Activated naive CD8-positive, alpha-beta T cell treated with anti-CD3 and anti-CD28 coated beads, Interleukin-2, amount 10 ng/mL, durations not matched to agents 7 days and 5 days (primary cell): ENCODE measurements at regions not wholly inside any gene's neighbourhood (a gene's known extent, or its start where the extent isn't known, plus 50 kb on each side); places are given as distances from the start of the nearest gene placed in this dataset.

ENCODE experiments used
- ATAC-seq: fragments of 150-1000 bp; cut with Tn5 transposase; one replicate; pipeline ENCODE4 v1.10.0; 2021; ENCODE audit warnings: low read depth, moderate library complexity
- POLR2A ChIA-PET: fragments of 350-600 bp; sonication (Branson Sonifier 250); formaldehyde crosslinking; loops from one replicate; lab custom pipeline; 2021; ENCODE audit warnings: antibody characterized with exemption; lab: Charles Lee
- DNase-seq: peaks from one replicate; pipeline ENCODE4 v3.0.0; 2021
- H3K27ac Mint-ChIP-seq: one replicate; pipeline ENCODE4 v1.8.0; 2022; ENCODE audit warnings: mild to moderate bottlenecking, mixed read lengths
- H3K27me3 Mint-ChIP-seq: one replicate; pipeline ENCODE4 v1.8.0; 2022; ENCODE audit warnings: mild to moderate bottlenecking, moderate library complexity, mixed read lengths
- H3K36me3 Mint-ChIP-seq: one replicate; pipeline ENCODE4 v1.8.0; 2021; ENCODE audit warnings: mild to moderate bottlenecking, mixed read lengths
- H3K4me1 Mint-ChIP-seq: one replicate; pipeline ENCODE4 v1.8.0; 2021; ENCODE audit warnings: mixed read lengths
- H3K4me3 Mint-ChIP-seq: one replicate; pipeline ENCODE4 v1.8.0; 2022; ENCODE audit warnings: mild to moderate bottlenecking, moderate library complexity, mixed read lengths
- H3K9me3 Mint-ChIP-seq: one replicate; pipeline ENCODE4 v1.8.0; 2021; ENCODE audit warnings: mixed read lengths

- no peak for DNase-seq
- no peaks in the 10 kb centered on the region for H3K27me3 Mint-ChIP-seq
- no peak overlapping the region for H3K27ac Mint-ChIP-seq
- POLR2A ChIA-PET = no interaction called here
- H3K9me3 Mint-ChIP-seq = peaks cover 3% of the 10 kb centered on the region
- no peak overlapping the region for H3K4me3 Mint-ChIP-seq
- H3K4me1 Mint-ChIP-seq = no peaks in the 10 kb centered on the region
- ATAC-seq = no peak
- no peaks in the 10 kb centered on the region for H3K36me3 Mint-ChIP-seq
Measured at GRCh38 chr18:73214970-73215369, 347.2 kb upstream of the NETO1 start.

GRCh38 chr18:73212442-73212841 is 344.7 kb upstream of the NETO1 start:
- no peak for ATAC-seq
- Mint-ChIP-seq H3K4me3 (no peak overlapping the region), H3K27ac (no peak overlapping the region), H3K4me1 (no peaks in the 10 kb centered on the region), H3K36me3 (no peaks in the 10 kb centered on the region), H3K27me3 (no peaks in the 10 kb centered on the region), H3K9me3 (peaks cover 1% of the 10 kb centered on the region)
- POLR2A ChIA-PET = no interaction called here
- DNase-seq = no peak

- POLR2A ChIA-PET = no interaction called here
- no peak overlapping the region for H3K27ac Mint-ChIP-seq
- ATAC-seq = no peak
- no peaks in the 10 kb centered on the region for H3K9me3 Mint-ChIP-seq
- H3K4me1 Mint-ChIP-seq = no peaks in the 10 kb centered on the region
- no peaks in the 10 kb centered on the region for H3K27me3 Mint-ChIP-seq
- H3K4me3 Mint-ChIP-seq = no peak overlapping the region
- DNase-seq = no peak
- no peaks in the 10 kb centered on the region for H3K36me3 Mint-ChIP-seq
Measured at GRCh38 chr18:73201940-73202339, 334.2 kb upstream of the NETO1 start.

DNA sequence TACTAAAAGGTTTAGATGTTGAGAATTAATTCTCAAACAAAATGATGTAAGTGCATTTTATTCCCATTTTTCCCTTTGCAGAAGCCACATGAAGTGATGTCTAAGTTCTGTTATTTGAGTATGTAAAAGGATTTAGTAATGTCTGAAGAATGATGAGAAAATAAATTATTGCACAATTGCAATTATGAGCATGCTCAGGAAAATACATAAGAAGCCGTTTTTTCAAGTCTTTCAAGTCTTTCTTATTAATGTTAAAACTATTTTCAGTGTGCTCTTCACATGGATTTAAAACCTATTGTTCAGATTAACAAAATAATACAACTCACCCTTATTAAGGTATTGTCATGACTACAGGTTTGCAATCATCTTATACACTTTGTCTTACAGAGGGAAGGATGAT is 331.4 kb upstream of the NETO1 start:
- Mint-ChIP-seq H3K27ac (no peak overlapping the region), H3K4me3 (no peak overlapping the region), H3K27me3 (no peaks in the 10 kb centered on the region), H3K9me3 (no peaks in the 10 kb centered on the region), H3K36me3 (no peaks in the 10 kb centered on the region), H3K4me1 (no peaks in the 10 kb centered on the region)
- POLR2A ChIA-PET = no interaction called here
- DNase-seq (no peak), ATAC-seq (no peak)

DNA sequence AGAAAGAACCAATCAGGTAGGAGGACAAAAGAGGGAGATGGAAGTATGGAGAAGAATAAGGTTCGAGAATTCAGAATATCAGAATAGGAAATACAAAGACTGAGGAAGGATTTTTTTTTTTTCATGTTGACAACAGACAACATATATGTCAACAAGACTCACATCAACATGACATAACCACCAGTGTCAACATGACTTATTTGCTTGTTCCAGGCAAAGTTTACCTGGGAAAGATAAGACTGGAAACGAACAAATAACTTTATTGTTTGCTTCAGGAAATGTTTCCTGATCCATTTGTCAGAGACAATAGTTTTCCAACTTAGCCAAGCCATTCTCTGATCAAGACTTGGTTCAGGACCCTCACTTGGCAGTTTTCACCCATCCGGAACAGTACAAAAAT is 321.9 kb upstream of the NETO1 start:
- Mint-ChIP-seq H3K4me3 (no peak overlapping the region), H3K36me3 (no peaks in the 10 kb centered on the region), H3K4me1 (no peaks in the 10 kb centered on the region), H3K27ac (no peak overlapping the region), H3K27me3 (no peaks in the 10 kb centered on the region), H3K9me3 (no peaks in the 10 kb centered on the region)
- DNase-seq = no peak
- POLR2A ChIA-PET = no interaction called here
- no peak for ATAC-seq

GRCh38 chr18:73168236-73168635 is 300.4 kb upstream of the NETO1 start:
- no peaks in the 10 kb centered on the region for H3K4me1 Mint-ChIP-seq
- DNase-seq = no peak
- ATAC-seq = no peak
- H3K27ac Mint-ChIP-seq = no peak overlapping the region
- no peaks in the 10 kb centered on the region for H3K27me3 Mint-ChIP-seq
- no peaks in the 10 kb centered on the region for H3K36me3 Mint-ChIP-seq
- H3K9me3 Mint-ChIP-seq = peaks cover 1% of the 10 kb centered on the region
- POLR2A ChIA-PET = no interaction called here
- H3K4me3 Mint-ChIP-seq = no peak overlapping the region

GRCh38 chr18:73164430-73164829 is 296.6 kb upstream of the NETO1 start:
- ATAC-seq (no peak), DNase-seq (no peak)
- peaks cover 1% of the 10 kb centered on the region for H3K9me3 Mint-ChIP-seq
- H3K27me3 Mint-ChIP-seq = no peaks in the 10 kb centered on the region
- H3K4me1 Mint-ChIP-seq = no peaks in the 10 kb centered on the region
- no peaks in the 10 kb centered on the region for H3K36me3 Mint-ChIP-seq
- POLR2A ChIA-PET = no interaction called here
- no peak overlapping the region for H3K27ac Mint-ChIP-seq
- H3K4me3 Mint-ChIP-seq = no peak overlapping the region

- ATAC-seq = no peak
- no peak for DNase-seq
- POLR2A ChIA-PET = no interaction called here
- no peaks in the 10 kb centered on the region for H3K36me3 Mint-ChIP-seq
- no peaks in the 10 kb centered on the region for H3K27me3 Mint-ChIP-seq
- H3K4me1 Mint-ChIP-seq = no peaks in the 10 kb centered on the region
- H3K9me3 Mint-ChIP-seq = peaks cover 1% of the 10 kb centered on the region
- H3K27ac Mint-ChIP-seq = no peak overlapping the region
- no peak overlapping the region for H3K4me3 Mint-ChIP-seq
Measured at GRCh38 chr18:73163236-73163635, 295.4 kb upstream of the NETO1 start.

DNA sequence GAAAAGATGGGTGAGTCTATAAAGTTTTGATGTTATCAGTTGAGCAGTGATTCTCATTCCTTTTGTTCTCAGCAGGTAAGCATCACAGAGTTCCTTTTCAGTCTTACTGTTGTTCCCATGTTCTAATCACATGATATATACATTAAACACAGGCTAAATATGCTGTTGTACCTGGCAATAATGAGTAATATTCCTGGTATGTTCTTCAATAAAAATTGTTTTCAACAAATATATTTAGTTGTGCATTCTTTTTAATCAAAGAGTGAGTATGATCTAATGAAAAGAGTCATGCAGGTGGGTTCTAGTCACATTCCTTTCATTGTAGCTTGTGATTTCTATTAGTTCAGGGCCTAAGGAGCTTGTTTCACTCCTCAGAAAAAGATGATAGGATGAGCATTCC is 288.3 kb upstream of the NETO1 start:
- H3K27ac Mint-ChIP-seq = no peak overlapping the region
- H3K36me3 Mint-ChIP-seq = no peaks in the 10 kb centered on the region
- H3K9me3 Mint-ChIP-seq = no peaks in the 10 kb centered on the region
- DNase-seq = no peak
- POLR2A ChIA-PET = no interaction called here
- H3K27me3 Mint-ChIP-seq = no peaks in the 10 kb centered on the region
- no peaks in the 10 kb centered on the region for H3K4me1 Mint-ChIP-seq
- no peak overlapping the region for H3K4me3 Mint-ChIP-seq
- ATAC-seq = no peak

GRCh38 chr18:73153271-73153670 is 285.5 kb upstream of the NETO1 start:
- H3K27me3 Mint-ChIP-seq = no peaks in the 10 kb centered on the region
- H3K27ac Mint-ChIP-seq = no peak overlapping the region
- H3K4me1 Mint-ChIP-seq = no peaks in the 10 kb centered on the region
- H3K4me3 Mint-ChIP-seq = no peak overlapping the region
- no peak for DNase-seq
- H3K36me3 Mint-ChIP-seq = no peaks in the 10 kb centered on the region
- ATAC-seq = no peak
- H3K9me3 Mint-ChIP-seq = no peaks in the 10 kb centered on the region
- POLR2A ChIA-PET = no interaction called here

DNA sequence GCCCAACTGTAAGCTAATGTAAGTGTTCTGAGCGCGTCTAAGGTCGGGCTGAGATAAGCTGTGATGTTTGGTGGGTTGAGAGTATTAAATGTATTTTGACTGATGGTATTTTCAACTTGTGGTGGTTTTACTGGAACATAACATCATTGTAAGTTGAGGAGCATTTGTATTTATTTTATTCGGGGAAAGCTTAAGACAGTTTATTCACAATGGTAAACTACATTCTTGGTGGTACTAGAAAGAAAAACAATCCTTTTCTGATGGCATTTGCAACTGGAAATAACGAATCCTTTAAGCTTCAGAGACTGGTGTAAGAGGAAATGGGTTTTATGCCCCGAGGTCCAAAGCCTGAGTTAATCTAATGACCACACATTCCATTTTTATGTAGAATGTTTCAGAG is 283.3 kb upstream of the NETO1 start:
- H3K36me3 Mint-ChIP-seq = no peaks in the 10 kb centered on the region
- no peak overlapping the region for H3K4me3 Mint-ChIP-seq
- ATAC-seq (no peak), DNase-seq (no peak)
- no peaks in the 10 kb centered on the region for H3K9me3 Mint-ChIP-seq
- no peak overlapping the region for H3K27ac Mint-ChIP-seq
- H3K4me1 Mint-ChIP-seq = no peaks in the 10 kb centered on the region
- POLR2A ChIA-PET = no interaction called here
- no peaks in the 10 kb centered on the region for H3K27me3 Mint-ChIP-seq

GRCh38 chr18:73150199-73150598 is 282.4 kb upstream of the NETO1 start:
- POLR2A ChIA-PET = no interaction called here
- H3K4me1 Mint-ChIP-seq = no peaks in the 10 kb centered on the region
- H3K27ac Mint-ChIP-seq = no peak overlapping the region
- no peaks in the 10 kb centered on the region for H3K36me3 Mint-ChIP-seq
- no peaks in the 10 kb centered on the region for H3K27me3 Mint-ChIP-seq
- DNase-seq = no peak
- ATAC-seq = no peak
- H3K9me3 Mint-ChIP-seq = no peaks in the 10 kb centered on the region
- H3K4me3 Mint-ChIP-seq = no peak overlapping the region

DNA sequence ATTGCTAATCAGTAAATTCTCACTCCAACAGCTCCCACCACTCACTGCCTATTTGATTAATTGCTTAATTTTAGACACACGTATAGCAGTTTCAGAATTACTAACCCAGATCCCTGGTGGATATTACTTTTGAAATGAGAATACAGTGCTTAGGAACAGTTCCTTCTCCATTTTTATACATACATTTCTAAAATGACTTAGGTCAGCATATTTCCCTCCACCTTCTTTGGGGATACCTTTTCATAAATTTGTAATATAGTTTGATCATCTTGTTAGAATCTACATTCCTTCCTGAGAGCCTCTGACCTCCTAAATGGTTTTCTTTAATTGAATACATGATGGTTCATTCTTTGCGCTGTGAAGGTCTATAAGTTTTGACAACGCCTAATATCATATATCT is 279.8 kb upstream of the NETO1 start:
- Mint-ChIP-seq H3K27ac (no peak overlapping the region), H3K27me3 (no peaks in the 10 kb centered on the region), H3K4me1 (no peaks in the 10 kb centered on the region), H3K4me3 (no peak overlapping the region), H3K9me3 (no peaks in the 10 kb centered on the region), H3K36me3 (no peaks in the 10 kb centered on the region)
- ATAC-seq (no peak), DNase-seq (no peak)
- POLR2A ChIA-PET = no interaction called here

- POLR2A ChIA-PET = no interaction called here
- ATAC-seq (no peak), DNase-seq (no peak)
- no peaks in the 10 kb centered on the region for H3K9me3 Mint-ChIP-seq
- no peaks in the 10 kb centered on the region for H3K4me1 Mint-ChIP-seq
- no peak overlapping the region for H3K4me3 Mint-ChIP-seq
- H3K36me3 Mint-ChIP-seq = no peaks in the 10 kb centered on the region
- H3K27ac Mint-ChIP-seq = no peak overlapping the region
- no peaks in the 10 kb centered on the region for H3K27me3 Mint-ChIP-seq
Measured at GRCh38 chr18:73144030-73144429, 276.2 kb upstream of the NETO1 start.

- POLR2A ChIA-PET = no interaction called here
- H3K4me1 Mint-ChIP-seq = no peaks in the 10 kb centered on the region
- no peaks in the 10 kb centered on the region for H3K36me3 Mint-ChIP-seq
- no peak overlapping the region for H3K27ac Mint-ChIP-seq
- DNase-seq (no peak), ATAC-seq (no peak)
- no peaks in the 10 kb centered on the region for H3K9me3 Mint-ChIP-seq
- no peaks in the 10 kb centered on the region for H3K27me3 Mint-ChIP-seq
- H3K4me3 Mint-ChIP-seq = no peak overlapping the region
Measured at GRCh38 chr18:73136134-73136533, 268.3 kb upstream of the NETO1 start.
